GM21390 (cell line): ENCODE measurements at regions not wholly inside any gene's neighbourhood (a gene's known extent, or its start where the extent isn't known, plus 50 kb on each side); places are given as distances from the start of the nearest gene placed in this dataset.
"Not testable (repeated sequence)": the region's sequence is repeated elsewhere in the genome, so short reads cannot be mapped to it uniquely, and the experiment has no call there.

Source experiments
- ATAC-seq: cut with Tn5 transposase; IDR thresholded peaks from one replicate; pipeline ENCODE4 v1.9.1; 2021; ENCODE audit not compliant: unreplicated experiment

GRCh38 chr13:54572037-54572436 is 1543.4 kb downstream of the OLFM4 start:
- not testable (repeated sequence) for ATAC-seq

GRCh38 chr13:54573186-54573585 is 1544.6 kb downstream of the OLFM4 start:
- no peak for ATAC-seq

GRCh38 chr13:54574791-54575190 is 1546.2 kb downstream of the OLFM4 start:
- ATAC-seq, result no peak

- ATAC-seq, result no peak
Observed at GRCh38 chr13:54591540-54591939, 1562.9 kb downstream of the OLFM4 start.

DNA sequence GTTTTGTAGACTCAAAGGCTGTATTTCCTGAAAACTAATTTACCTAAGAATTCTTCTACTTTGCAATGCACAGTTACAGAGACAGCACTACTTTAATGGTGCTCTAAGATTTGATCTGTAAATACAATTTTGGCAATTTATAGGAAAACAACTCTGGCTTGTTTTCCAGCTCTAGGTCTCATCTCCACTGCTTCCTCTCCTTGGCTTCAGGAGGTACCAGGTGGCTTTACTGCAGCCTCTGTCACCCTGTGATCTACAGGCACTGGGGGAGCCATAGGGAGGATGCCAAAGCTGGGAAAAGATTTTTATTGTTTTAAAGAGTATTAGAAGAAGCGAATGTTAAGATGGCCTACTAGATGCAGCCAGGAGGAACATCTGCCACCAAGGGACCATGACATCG is 1563.6 kb downstream of the OLFM4 start:
- no peak for ATAC-seq

- no peak for ATAC-seq
Observed at GRCh38 chr13:54593504-54593903, 1564.9 kb downstream of the OLFM4 start.

GRCh38 chr13:54597540-54598088 is 1569.0 kb downstream of the OLFM4 start:
- no peak for ATAC-seq

- ATAC-seq, result no peak
Observed at GRCh38 chr13:54599413-54599812, 1570.8 kb downstream of the OLFM4 start.

- no peak for ATAC-seq
Observed at GRCh38 chr13:54606944-54607343, 1578.3 kb downstream of the OLFM4 start.

GRCh38 chr13:54607421-54607820 is 1578.8 kb downstream of the OLFM4 start:
- ATAC-seq, result no peak

DNA sequence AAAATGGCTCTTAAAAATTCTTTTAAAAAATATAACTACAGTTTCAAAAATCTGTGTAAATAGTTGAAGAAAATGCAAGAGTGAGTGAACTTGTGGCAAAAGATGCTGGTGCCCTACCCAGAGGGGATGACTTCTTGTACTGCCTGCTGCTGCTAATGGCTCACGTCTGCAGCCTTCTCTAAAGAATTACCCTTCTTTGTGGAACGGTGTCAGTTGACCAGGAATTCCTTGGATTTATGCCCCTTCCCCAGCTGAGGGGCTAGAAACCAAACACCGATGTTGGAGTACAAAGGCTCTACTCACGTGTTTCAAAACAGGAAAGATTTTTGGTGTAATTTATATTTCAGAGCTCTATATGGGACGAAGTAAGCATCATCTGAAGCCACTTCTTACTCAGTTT is 1582.8 kb downstream of the OLFM4 start:
- ATAC-seq, result no peak

DNA sequence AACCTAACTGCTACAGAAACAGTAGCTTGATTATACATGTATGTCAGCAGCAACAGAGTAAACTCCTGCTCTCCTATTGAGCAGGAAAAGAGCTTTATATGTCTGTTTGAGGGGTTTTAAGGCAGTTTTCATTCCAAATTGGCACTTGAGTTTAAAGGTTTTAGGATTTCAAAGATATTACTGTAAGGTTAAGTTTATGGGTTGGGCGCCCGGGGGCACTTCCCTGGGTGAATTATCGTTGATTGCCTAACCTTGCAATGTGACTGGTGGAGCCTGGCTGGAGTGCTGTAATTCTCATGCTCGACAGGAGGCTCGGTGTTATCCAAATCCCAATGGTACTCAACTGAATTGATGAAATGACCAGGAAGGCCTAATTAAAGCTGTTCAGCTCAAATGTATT is 1586.1 kb downstream of the OLFM4 start:
- no peak for ATAC-seq

DNA sequence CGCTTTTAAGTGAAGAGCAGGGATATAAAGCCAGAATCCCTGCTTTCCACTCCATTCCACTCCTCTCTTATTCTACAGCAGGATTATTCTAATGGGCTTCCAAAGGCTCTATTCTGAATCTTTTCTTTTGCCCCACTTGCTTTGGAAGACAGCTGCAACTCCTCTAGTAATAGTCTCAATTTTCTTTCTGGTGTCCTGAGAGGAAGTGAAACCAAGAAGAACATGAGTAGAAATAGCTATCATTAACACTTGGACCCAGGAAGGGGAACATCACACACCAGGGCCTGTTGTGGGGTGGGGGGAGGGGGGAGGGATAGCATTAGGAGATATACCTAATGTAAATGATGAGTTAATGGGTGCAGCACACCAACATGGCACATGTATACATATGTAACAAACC is 1597.9 kb downstream of the OLFM4 start:
- ATAC-seq, result not testable (repeated sequence)

DNA sequence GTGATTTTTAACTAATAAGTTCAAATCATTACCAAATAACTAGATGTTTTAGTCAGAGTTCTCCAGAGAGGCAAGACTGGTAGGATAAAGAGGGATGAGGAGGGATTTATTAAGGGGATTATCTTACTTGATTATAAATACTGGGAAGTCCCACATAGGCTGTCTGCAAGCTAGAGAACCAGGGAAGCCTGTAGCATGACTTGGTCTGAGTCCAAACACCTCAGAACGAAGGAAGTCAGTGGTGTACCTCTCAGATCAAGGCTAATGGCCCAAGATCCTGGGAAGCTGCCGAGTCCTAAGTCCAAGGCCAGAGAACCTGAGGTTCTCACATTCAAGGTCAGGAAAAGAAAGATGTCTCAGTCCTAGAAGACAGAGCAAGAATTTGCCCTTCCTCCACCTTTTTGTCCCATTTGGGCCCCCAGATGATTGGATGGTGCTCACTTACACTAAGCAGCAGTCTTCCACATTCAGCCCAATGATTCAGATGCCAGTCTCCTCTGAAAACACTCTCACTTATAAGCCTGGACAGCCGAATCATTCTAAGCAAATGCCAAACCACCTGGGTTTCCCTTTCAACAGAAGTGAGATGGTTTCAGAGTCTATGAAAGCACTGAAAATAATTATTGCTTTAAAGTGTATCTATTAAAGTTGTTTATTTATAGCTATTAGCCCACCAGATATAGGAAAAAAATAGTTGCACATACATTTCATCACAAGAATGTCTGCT is 1599.2 kb downstream of the OLFM4 start:
- ATAC-seq, result no peak

DNA sequence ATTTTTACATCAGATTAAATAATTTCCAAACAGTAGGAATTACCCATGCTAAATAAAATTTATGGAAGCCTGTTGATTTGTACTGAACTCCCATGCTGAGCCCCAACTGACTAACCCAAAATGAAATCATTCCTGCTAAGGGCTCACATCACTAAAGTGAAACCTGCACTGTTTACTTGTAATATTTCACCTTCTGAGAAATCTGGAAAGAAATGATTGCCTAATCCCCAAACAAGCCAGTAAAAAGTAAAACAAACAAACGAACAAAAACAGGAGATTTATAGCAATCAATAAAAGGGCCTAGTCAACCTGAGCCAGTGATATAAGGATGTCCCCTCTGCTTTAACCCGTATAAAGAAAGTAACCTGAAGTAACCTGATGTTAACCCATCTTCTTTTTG is 1599.8 kb downstream of the OLFM4 start:
- no peak for ATAC-seq

DNA sequence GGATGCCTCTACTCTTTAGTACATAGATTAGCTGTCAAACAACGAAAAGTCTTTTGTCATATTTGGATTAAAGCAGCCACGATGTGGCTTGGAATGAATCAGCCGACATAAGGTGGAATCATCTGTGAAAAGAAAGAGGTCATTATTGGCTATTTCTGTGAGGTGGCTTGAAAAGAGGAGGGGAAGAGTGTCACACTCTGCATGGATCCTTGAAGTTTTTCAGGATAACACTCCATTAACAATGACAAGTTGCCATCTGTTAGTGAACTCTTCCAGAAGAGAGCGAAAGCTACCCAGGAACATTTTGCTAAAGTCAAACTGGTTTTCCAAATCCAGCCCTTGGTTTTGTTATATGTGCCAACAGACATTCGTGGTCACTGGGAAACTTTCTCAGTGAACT is 1604.8 kb downstream of the OLFM4 start:
- no peak for ATAC-seq

GRCh38 chr13:54636231-54636630 is 1607.6 kb downstream of the OLFM4 start:
- ATAC-seq, result no peak

- no peak for ATAC-seq
Observed at GRCh38 chr13:54637366-54637765, 1608.8 kb downstream of the OLFM4 start.

DNA sequence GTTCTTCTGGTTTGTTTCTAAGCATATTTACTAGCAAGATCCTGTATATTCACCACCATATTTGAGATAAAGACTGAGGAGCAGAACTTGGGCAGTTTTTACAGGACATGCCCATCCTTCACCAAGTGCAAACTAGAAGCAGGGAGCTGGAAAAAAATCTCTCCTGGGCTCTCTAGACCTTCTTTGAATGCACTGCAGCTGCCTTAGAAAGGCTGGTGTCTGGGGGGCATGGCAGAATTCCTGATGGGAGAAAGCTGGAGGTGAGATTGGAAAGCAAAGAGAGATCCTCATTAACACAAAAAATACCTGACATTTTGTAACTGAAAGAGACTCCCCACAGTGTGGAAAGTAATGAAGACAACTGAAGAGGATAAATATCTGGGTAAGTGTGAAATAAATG is 1612.1 kb downstream of the OLFM4 start:
- no peak for ATAC-seq

- no peak for ATAC-seq
Observed at GRCh38 chr13:54643863-54644262, 1615.2 kb downstream of the OLFM4 start.

DNA sequence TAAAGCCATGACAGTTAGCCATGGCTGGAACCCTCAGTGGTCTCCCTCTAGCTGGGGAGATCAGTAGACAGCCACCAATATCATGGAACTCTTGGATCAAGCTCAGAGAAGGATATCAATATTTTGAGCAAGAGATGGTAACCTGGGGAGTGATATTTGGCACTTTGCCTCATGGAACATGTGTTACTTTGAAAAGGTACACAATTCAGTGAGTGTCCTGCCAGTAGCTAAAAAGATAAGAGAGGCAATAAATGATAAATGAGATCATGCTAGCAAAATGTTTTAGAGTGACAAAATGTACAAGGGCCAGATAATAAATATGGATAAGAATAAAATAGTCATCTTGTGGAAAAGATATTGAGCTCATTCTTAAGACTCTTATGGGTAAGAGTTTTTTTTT is 1618.7 kb downstream of the OLFM4 start:
- no peak for ATAC-seq

DNA sequence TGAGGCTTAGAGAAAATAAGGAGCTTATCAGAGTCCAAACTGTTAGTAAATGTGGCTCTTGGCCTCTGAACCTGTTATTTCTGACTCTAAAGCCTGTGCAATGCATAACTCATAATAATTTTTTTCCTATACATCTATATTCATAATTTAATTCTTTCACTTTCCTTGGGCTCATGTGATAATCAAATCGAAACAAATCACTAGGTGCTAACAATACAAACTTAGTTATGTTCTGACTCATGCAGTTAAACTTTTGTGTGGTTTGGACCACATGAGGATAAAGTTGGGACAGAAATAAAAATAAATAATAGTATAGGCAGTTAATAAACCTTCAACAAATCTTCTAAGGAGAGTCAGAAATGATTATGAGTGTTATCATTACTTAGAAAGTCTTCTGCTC is 1629.0 kb downstream of the OLFM4 start:
- ATAC-seq, result no peak

DNA sequence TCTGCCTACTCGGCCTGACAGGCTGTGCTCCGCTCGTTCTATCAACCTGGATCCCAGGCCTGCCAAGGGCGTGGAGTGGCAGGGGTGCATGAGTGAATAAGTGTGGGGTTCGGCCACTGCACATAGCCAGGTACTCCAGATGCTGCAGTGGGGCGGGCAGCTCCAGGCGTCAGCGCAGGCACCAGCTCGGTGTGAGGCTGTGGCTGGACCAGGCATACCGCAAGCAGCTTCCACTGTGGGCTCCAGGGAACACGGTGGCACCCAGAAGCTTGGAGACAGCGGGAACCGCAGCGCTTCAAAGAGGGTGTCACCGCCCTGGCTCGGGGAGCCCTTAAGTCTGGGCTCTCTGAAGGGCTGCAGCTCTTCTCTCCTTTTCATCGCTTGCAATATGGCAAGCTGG is 1630.2 kb downstream of the OLFM4 start:
- no peak for ATAC-seq
